GM13977 (cell line): ENCODE measurements at regions not wholly inside any gene's neighbourhood (a gene's known extent, or its start where the extent isn't known, plus 50 kb on each side); places are given as distances from the start of the nearest gene placed in this dataset.

ENCODE experiments used
- DNase-seq: peaks from one replicate; pipeline ENCODE4 v3.0.0; 2012; ENCODE audit warnings: low spot score
- in situ Hi-C: fragments of 300-500 bp; cut with MboI; formaldehyde crosslinking; loops from one replicate; pipeline ENCODE4 v1.12.0; 2022; ENCODE audit warnings: low sequenced_read_pairs, low pct_unique_long_range_greater_than_20kb, mixed read lengths, inconsistent platforms; ENCODE audit not compliant: unreplicated experiment
- TF ChIP-seq, protein P1 (sequence below): IDR thresholded peaks from 2 replicates; pipeline ENCODE4 v1.5.1; 2012; ENCODE audit warnings: mild to moderate bottlenecking, control low read depth; ENCODE audit not compliant: insufficient read depth; ENCODE audit errors: extremely low read depth, missing control alignments

DNA sequence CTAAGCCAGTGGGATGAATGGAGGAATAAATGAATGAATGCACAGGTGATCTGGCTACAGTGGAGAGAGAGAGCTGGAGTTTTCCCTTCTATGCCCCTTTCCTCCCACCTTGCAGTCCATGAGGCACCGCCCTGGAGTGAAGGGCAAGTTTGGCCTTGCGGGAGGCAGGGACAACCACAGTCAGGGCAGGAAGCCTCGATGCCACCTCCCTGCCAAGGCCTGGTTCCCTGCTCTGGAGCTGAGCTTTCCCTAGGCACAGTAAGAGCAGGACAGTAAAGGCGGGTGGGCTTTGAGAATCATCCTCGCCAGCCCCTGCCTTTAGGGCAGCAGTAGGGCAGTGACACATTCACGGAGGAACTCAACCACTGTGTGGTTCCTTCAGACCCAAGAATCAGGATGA is 72.6 kb downstream of the RBFOX3 start:
- TF ChIP-seq, protein P1, sequence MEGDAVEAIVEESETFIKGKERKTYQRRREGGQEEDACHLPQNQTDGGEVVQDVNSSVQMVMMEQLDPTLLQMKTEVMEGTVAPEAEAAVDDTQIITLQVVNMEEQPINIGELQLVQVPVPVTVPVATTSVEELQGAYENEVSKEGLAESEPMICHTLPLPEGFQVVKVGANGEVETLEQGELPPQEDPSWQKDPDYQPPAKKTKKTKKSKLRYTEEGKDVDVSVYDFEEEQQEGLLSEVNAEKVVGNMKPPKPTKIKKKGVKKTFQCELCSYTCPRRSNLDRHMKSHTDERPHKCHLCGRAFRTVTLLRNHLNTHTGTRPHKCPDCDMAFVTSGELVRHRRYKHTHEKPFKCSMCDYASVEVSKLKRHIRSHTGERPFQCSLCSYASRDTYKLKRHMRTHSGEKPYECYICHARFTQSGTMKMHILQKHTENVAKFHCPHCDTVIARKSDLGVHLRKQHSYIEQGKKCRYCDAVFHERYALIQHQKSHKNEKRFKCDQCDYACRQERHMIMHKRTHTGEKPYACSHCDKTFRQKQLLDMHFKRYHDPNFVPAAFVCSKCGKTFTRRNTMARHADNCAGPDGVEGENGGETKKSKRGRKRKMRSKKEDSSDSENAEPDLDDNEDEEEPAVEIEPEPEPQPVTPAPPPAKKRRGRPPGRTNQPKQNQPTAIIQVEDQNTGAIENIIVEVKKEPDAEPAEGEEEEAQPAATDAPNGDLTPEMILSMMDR: no peak
- no peak for DNase-seq
- in situ Hi-C loops: no loop called here

DNA sequence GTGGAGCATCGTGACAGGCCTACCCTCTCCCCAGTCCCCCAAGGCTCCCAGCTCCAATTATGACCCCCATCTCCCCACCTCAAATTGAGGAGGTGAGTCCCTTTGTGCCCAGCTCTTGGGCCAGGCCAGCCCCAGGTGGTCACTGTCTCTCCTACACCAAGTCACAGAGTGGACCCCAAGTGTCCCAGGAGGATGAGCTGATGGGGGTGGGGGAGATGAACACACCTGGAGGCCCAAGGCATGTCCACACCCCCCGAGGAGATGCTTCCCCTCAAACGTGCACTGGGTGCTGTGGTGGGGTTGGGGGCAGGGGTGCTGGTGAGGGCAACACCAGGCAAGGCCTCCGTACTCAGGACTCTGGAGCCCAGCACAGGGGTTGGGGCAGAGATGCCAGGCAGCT is 73.2 kb downstream of the RBFOX3 start:
- no peak for DNase-seq
- TF ChIP-seq, protein P1: no peak
- in situ Hi-C loops: no loop called here

DNA sequence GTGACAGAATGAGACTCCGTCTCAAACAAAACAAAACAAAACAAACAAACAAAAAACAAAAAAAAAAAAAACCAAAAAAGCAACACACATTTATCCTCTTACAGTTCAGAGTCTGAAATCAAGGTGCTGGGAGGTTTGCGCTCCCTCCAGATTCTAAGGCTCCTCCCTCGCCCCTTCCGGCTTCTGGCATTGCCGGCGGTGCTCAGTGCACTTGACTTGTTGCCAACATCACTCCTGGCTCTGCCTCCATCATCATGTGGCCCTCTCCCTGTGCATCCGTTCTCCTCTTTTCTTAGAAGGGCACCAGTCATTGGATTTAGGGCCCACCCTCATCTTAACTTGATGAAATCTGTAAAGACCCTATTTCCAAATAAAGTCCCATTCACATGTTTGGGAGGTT is 73.8 kb downstream of the RBFOX3 start:
- in situ Hi-C loops: no loop called here
- no peak for DNase-seq
- TF ChIP-seq, protein P1: no peak

DNA sequence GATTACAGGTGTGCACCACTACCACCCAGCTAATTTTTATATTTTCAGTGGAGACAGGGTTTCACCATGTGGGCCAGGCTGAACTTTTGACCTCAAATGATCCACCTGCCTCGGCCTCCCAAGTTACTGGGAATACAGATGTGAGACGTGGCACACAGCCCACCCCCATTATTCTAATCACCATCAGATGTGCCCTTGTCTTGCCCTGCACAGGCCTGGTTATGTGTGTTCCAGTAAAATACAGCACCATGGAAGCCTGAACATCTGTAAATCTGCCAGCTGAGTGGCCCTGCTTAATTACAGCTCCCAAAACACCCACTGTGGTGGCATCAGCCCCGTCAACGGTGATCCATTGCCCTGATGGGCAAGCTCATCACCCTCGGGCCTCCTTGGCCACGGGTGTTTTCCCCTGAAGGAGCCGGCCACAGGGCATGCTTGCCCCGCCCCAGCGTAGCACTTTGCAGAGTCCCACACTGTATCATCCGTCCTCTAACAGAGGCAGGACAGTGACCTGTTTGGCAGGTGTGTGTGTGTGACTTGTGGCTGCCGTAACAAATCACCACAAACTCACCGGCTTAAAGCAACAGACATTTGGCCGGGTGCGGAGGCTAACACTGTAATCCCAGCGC is 74.5 kb downstream of the RBFOX3 start:
- no peak for DNase-seq
- in situ Hi-C loops: no loop called here
- TF ChIP-seq, protein P1: no peak

DNA sequence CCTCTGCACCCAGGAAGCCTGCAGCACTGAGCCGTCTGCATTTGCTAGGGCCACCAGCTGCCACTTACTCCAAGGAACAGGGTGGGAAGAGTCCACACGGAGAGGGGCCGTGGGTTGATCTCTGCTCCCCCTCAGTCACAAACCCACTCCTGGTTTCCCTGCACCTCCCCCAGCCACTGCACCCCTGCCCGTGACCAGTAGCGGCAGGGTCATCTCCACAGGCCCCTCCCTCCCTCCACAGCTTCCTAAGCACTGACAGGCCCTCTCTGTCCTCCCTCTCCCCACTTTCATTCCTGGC is 75.2 kb downstream of the RBFOX3 start:
- TF ChIP-seq, protein P1: no peak
- in situ Hi-C loops: no loop called here
- no peak for DNase-seq

DNA sequence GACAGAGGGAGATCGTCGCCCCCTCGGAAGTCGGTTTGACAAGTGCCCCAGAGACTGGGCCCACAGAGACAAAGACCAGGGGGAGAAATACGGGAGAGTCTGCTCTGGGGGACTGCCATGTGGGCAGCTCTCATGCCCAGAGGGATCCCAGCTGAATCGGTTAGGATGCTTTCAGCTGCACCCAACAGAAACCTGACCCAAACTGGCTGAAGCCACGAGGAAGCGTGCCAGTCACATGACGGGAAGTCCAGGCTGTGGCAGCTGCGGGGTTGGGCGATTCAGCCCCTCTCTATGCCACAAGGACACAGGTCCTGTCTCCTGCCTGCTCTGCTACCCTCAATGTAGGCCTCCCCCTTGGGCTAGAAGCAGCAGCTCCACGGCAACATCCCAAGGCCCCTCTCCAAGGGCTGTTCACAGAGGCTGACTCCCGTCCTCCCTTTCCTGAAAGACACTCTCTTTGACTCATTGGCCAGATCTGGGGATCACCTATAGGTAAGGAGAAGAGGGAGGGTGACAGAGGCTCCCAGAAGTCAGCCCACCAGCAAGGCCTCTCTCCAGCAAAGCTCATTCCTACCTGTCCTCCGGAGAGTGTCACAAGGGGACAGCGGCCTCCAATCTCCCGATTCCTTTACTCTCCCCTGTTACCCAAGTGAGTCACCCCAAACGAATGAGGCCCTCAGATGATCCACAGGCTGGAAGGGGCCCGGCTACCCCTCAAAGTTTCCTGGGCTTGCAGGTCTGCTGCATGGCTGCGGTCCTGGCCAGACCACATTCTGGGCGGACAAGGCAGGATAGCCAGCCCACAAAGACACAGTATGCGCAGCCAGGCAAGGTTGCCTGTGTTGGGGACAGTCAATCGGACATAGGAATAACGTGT is 75.8 kb downstream of the RBFOX3 start:
- in situ Hi-C loops: no loop called here
- DNase-seq: no peak
- TF ChIP-seq, protein P1: no peak
